ENCODE measurements at regions not wholly inside any gene's neighbourhood (a gene's known extent, or its start where the extent isn't known, plus 50 kb on each side); places are given as distances from the start of the nearest gene placed in this dataset.

DNA sequence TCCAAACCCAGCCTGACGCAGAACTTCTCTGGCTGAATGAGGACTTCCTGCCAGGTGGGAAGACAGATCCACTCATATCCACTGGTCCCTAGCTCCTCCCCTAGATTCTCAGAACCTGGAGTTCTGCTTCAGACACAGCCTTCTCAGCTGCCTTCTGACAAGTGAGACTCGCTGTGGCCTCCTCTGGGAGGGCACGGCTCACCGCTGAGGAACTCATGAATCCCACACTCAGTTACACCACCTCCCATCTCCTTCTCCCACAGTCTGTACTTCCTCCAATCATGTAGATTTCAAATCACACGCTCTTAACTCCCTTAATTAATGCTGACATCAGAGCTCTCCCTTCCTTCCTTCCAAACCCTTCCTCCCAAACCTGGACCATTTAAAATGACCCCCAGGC, 86.4 kb upstream of the TMEM45B start:
- Histone ChIP-seq H3K9me3 (replicated peaks; ENCODE audit: control insufficient read depth, insufficient read depth, low read length) (no peaks in the 10 kb centered on the region), H3K27ac (ENCODE audit: insufficient read depth, low read depth, low read length) (no peak overlapping the region), H3K4me3 (replicated peaks in 1 of 3; ENCODE audit: insufficient read depth in 1 of 3, low read depth in 1 of 3, low read length in 3 of 3) (no peak overlapping the region), H3K4me2 (ENCODE audit: insufficient read depth, low read length) (no peak overlapping the region), H3K9ac (replicated peaks; ENCODE audit: extremely low read depth, insufficient read depth, low read length) (no peak overlapping the region), H3K27me3 (ENCODE audit: control insufficient read depth in 2 of 2, insufficient read depth in 2 of 2, low read length in 2 of 2) (no peaks in the 10 kb centered on the region), H2AFZ (ENCODE audit: low read depth, low read length) (no peak overlapping the region), H4K20me1 (replicated peaks; ENCODE audit: control insufficient read depth, extremely low read depth, insufficient read depth, low read length) (no peaks in the 10 kb centered on the region), H3K79me2 (ENCODE audit: control insufficient read depth, insufficient read depth, low read length) (no peaks in the 10 kb centered on the region), H3K9me1 (replicated peaks; ENCODE audit: control insufficient read depth, extremely low read depth, insufficient read depth, low read length) (no peaks in the 10 kb centered on the region), H3K4me1 (ENCODE audit: control insufficient read depth, extremely low read depth, insufficient read depth, low read length) (no peaks in the 10 kb centered on the region), H3K36me3 (ENCODE audit: control insufficient read depth in 2 of 2, extremely low read depth in 1 of 2, insufficient read depth in 2 of 2, low read length in 2 of 2) (no peaks in the 10 kb centered on the region)
- no TSS peak for BruUV-seq (replicated peaks)
- dilution Hi-C loops (cut with MboI; ENCODE audit: extremely low pct_ligation_motif_present, low sequenced_read_pairs): no loop called here
- intact Hi-C loops (cut with micrococcal nuclease): no loop called here
- DNase-seq (ENCODE audit: low read depth, low spot score) (no peak), FAIRE-seq (no peak)
- TF ChIP-seq POLR2A (IDR thresholded peaks at IDR 0.05; ENCODE audit: low read depth, low read length) (no peak), POLR2AphosphoS5 (IDR thresholded peaks at IDR 0.05; ENCODE audit: insufficient read depth, low read depth, low read length) (no peak)
- TF ChIP-seq, protein P1, sequence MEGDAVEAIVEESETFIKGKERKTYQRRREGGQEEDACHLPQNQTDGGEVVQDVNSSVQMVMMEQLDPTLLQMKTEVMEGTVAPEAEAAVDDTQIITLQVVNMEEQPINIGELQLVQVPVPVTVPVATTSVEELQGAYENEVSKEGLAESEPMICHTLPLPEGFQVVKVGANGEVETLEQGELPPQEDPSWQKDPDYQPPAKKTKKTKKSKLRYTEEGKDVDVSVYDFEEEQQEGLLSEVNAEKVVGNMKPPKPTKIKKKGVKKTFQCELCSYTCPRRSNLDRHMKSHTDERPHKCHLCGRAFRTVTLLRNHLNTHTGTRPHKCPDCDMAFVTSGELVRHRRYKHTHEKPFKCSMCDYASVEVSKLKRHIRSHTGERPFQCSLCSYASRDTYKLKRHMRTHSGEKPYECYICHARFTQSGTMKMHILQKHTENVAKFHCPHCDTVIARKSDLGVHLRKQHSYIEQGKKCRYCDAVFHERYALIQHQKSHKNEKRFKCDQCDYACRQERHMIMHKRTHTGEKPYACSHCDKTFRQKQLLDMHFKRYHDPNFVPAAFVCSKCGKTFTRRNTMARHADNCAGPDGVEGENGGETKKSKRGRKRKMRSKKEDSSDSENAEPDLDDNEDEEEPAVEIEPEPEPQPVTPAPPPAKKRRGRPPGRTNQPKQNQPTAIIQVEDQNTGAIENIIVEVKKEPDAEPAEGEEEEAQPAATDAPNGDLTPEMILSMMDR (IDR thresholded peaks at IDR 0.05; ENCODE audit: extremely low read depth in 1 of 2, insufficient read depth in 1 of 2, low read depth in 1 of 2, low read length in 2 of 2): no peak
- TF ChIP-seq, protein P2, sequence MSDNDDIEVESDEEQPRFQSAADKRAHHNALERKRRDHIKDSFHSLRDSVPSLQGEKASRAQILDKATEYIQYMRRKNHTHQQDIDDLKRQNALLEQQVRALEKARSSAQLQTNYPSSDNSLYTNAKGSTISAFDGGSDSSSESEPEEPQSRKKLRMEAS (IDR thresholded peaks at IDR 0.05; ENCODE audit: insufficient read depth, insufficient read length): no peak
- CTCF ChIA-PET: no interaction called here
- POLR2A ChIA-PET: no interaction called here

GRCh38 chr11:129729823-129730222, 85.8 kb upstream of the TMEM45B start:
- ChIA-PET CTCF (interaction anchor here (1.1 kb wide), 1 partner anchor 354 kb away, joined by 3 read pairs; the partner anchor contains the start of gene BARX2), POLR2A (no interaction called here)
- dilution Hi-C loops (cut with MboI; ENCODE audit: extremely low pct_ligation_motif_present, low sequenced_read_pairs) (no loop called here), intact Hi-C loops (cut with micrococcal nuclease) (no loop called here)
- Histone ChIP-seq H3K9me1 (replicated peaks; ENCODE audit: control insufficient read depth, extremely low read depth, insufficient read depth, low read length) (no peaks in the 10 kb centered on the region), H3K27me3 (ENCODE audit: control insufficient read depth in 2 of 2, insufficient read depth in 2 of 2, low read length in 2 of 2) (no peaks in the 10 kb centered on the region), H3K4me3 (replicated peaks in 1 of 3; ENCODE audit: insufficient read depth in 1 of 3, low read depth in 1 of 3, low read length in 3 of 3) (no peak overlapping the region), H3K4me1 (ENCODE audit: control insufficient read depth, extremely low read depth, insufficient read depth, low read length) (no peaks in the 10 kb centered on the region), H3K9me3 (replicated peaks; ENCODE audit: control insufficient read depth, insufficient read depth, low read length) (no peaks in the 10 kb centered on the region), H3K79me2 (ENCODE audit: control insufficient read depth, insufficient read depth, low read length) (no peaks in the 10 kb centered on the region), H3K27ac (ENCODE audit: insufficient read depth, low read depth, low read length) (no peak overlapping the region), H3K36me3 (ENCODE audit: control insufficient read depth in 2 of 2, extremely low read depth in 1 of 2, insufficient read depth in 2 of 2, low read length in 2 of 2) (no peaks in the 10 kb centered on the region), H3K9ac (replicated peaks; ENCODE audit: extremely low read depth, insufficient read depth, low read length) (no peak overlapping the region), H2AFZ (ENCODE audit: low read depth, low read length) (no peak overlapping the region), H3K4me2 (ENCODE audit: insufficient read depth, low read length) (no peak overlapping the region), H4K20me1 (replicated peaks; ENCODE audit: control insufficient read depth, extremely low read depth, insufficient read depth, low read length) (no peaks in the 10 kb centered on the region)
- no peak for DNase-seq (ENCODE audit: low read depth, low spot score)
- TF ChIP-seq POLR2AphosphoS5 (IDR thresholded peaks at IDR 0.05; ENCODE audit: insufficient read depth, low read depth, low read length) (no peak), POLR2A (IDR thresholded peaks at IDR 0.05; ENCODE audit: low read depth, low read length) (no peak), GATA2 (IDR thresholded peaks at IDR 0.05; ENCODE audit: insufficient read depth, insufficient read length, low read depth, low read length) (no peak), EZH2 (IDR thresholded peaks at IDR 0.05; ENCODE audit: borderline replicate concordance, low read depth, low read length, severe bottlenecking) (no peak), MYC (IDR thresholded peaks at IDR 0.05; ENCODE audit: low read depth, low read length) (no peak), JUN (IDR thresholded peaks at IDR 0.05; ENCODE audit: borderline replicate concordance, insufficient read depth, insufficient read length, low read depth) (no peak), FOS (IDR thresholded peaks at IDR 0.05; ENCODE audit: borderline replicate concordance, insufficient read depth, low read length) (no peak)
- TF ChIP-seq, protein P2 (IDR thresholded peaks at IDR 0.05; ENCODE audit: insufficient read depth, insufficient read length): no peak
- TF ChIP-seq, protein P1 (IDR thresholded peaks at IDR 0.05; ENCODE audit: extremely low read depth in 1 of 2, insufficient read depth in 1 of 2, low read depth in 1 of 2, low read length in 2 of 2): no peak
- BruUV-seq (replicated peaks): no TSS peak
- no peak for FAIRE-seq

Measured in endothelial cell of umbilical vein (primary cell).